B cell (primary cell): ENCODE measurements at regions not wholly inside any gene's neighbourhood (a gene's known extent, or its start where the extent isn't known, plus 50 kb on each side); places are given as distances from the start of the nearest gene placed in this dataset.

Experiments
- EZH2 ChIP-seq: IDR thresholded peaks from 2 replicates; pipeline ENCODE4 v1.6.1; 2012; ENCODE audit warnings: borderline replicate concordance, low read depth, mild to moderate bottlenecking, moderate library complexity, low read length; ENCODE audit not compliant: insufficient read depth, poor library complexity, severe bottlenecking
- TF ChIP-seq, protein P1 (sequence below): fragments of 200-600 bp; IDR thresholded peaks from one replicate; pipeline ENCODE4 v1.8.0; 2022; ENCODE audit warnings: antibody characterized with exemption, mild to moderate bottlenecking

DNA sequence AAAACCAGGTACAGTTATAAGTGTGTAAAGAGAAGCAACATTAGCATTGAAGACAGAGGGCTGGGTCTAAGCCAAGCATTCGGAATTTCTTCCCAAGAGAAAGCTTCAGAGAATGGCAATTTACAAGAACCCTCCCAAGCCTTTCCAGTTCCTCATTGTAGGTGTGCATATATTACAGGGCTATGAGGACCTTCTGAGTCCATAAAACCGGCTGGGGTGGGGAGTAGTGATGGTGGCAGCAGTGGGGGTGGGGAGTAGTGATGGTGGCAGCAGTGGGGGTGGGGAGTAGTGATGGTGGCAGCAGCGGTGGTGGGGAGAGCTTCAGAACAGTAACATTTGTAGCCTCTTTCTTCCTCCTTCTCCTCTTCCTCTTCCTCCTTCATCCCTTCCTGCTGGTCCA is 368.7 kb upstream of the UMPS start:
- TF ChIP-seq, protein P1, sequence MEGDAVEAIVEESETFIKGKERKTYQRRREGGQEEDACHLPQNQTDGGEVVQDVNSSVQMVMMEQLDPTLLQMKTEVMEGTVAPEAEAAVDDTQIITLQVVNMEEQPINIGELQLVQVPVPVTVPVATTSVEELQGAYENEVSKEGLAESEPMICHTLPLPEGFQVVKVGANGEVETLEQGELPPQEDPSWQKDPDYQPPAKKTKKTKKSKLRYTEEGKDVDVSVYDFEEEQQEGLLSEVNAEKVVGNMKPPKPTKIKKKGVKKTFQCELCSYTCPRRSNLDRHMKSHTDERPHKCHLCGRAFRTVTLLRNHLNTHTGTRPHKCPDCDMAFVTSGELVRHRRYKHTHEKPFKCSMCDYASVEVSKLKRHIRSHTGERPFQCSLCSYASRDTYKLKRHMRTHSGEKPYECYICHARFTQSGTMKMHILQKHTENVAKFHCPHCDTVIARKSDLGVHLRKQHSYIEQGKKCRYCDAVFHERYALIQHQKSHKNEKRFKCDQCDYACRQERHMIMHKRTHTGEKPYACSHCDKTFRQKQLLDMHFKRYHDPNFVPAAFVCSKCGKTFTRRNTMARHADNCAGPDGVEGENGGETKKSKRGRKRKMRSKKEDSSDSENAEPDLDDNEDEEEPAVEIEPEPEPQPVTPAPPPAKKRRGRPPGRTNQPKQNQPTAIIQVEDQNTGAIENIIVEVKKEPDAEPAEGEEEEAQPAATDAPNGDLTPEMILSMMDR: no peak
- TF ChIP-seq EZH2: no peak
